Hepatic stellate cell (primary cell): ENCODE measurements at regions not wholly inside any gene's neighbourhood (a gene's known extent, or its start where the extent isn't known, plus 50 kb on each side); places are given as distances from the start of the nearest gene placed in this dataset.

ENCODE experiments used
- DNase-seq: peaks from one replicate; pipeline ENCODE4 v3.0.0; 2011; ENCODE audit warnings: low spot score

DNA sequence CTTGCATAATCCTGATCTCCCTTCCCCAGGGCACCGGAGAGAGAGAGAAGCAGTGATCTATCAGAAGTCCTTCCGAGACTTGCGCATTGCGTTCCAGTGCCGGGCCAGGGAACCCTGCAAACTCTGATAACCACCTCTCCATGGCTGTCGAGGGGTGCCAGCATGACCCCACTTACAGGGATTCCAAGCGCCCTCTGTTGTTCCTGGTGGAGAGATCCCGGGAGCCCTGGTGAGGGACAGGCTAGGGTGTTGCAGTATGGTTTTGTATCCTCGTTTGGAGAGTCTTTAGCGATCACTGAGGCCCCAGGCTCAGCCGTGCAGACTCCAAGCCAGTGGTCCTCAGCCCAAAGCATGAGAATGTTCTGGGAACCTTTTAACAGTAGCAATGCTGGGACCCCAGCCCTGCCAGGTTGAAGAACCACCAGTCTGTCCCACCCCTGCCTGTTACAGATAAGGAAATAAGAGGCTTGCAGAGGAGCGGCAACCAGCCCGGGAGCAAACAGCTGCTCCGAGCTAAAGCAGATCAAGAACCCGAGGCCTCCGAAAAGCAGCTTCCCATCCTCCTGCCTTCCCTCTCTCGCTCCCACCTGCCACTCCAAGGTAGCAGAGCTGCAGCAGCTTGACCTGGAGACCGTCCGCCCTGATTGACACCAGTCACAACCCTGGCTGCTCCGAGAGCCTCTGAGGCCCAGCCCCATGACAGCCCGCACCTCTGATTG is 150.3 kb upstream of the RPL38 start:
- DNase-seq = no peak

DNA sequence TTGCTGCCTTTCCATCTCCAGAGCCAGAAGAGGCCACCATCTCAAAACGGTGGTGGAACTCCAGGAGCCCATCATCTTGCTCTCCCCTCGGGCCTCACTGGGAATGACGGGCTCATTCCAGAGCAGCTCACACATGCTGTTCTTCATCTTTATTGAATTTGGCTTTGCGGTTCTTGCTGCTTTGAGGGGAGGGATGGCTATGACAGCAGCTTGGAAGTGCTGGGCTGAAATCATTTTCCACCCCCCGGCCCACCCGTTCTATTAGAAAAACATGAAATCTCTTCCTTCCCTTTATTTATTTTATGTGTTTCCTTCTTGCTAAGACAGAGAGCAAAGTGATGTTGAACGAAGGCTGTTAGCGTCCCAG is 149.8 kb upstream of the RPL38 start:
- no peak for DNase-seq

GRCh38 chr17:74054249-74054648 is 149.2 kb upstream of the RPL38 start:
- no peak for DNase-seq

- DNase-seq = no peak
Observed at GRCh38 chr17:74055508-74056160, 147.8 kb upstream of the RPL38 start.

DNA sequence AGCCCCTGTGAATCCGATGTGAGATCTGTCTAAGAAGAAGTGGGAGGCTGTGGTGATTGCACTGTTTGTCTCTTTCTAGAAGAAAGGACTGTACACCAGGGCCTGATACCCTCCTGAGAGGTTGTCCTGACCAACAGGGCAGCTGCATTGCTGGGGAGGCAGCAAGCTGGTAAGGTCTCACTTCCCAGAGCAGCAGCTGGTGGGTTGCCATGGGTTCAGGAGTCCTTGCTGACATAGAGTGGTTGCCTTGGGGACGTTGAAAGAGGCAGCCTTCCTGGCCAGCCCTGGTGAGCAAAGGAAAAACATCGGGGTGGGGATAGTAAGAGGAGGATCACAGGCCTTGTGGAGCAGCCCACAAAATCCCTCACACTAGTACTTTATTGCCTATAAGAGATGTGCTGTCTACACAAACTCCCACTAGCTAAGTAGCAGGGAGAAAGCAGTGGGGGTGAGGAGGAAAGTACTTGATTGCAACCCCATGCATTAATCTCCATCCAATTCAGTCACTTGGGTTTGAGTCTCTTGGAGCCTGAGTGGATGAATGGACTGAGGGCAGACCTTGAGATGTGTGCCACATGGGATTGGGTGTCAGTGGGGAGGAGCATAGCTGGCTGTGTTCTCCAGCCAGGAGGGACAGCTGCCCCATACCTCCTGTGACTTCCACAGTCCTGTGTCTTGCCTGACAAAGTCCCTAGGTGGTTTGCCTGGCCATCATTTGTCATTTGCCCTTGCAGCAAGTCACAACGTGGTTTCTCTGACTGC is 143.8 kb upstream of the RPL38 start:
- DNase-seq = no peak

DNA sequence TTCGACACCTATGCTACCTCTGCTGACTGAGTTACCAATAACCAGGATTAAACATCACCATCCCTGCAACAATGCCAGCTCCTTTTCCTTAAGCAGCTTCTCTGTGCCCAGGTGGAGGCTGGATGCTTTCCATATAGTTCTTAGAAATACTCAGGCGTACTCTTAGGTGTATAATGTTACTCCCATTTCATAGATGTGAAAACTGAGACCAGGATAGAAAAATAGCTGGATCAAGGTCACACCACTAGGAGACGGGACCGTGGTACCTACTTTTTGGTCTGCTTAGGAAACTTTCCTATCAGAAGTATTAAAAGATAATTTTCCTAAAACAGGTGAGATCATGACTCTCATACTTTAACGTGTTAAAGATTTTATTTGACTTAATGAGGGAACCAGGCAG is 141.7 kb upstream of the RPL38 start:
- DNase-seq = no peak

DNA sequence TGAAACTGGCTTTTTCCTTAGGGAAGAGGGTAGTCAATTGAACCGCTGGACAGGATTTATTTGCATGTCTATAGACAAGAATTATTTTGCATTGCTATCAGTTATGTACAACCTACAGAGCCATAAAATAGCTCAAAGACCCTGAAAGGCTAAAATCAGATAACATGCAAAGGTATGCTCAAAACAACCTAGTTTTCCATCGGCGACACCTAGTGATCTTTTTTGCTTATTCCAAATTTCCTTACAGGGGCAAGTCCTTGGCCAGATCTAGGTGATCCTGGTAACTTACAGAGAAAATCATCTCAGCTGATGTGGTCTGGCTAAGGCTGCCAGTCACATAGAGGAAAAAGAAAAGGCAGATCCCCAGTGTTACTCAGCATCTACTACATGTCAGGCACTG is 141.2 kb upstream of the RPL38 start:
- no peak for DNase-seq

GRCh38 chr17:74063439-74063838 is 140.0 kb upstream of the RPL38 start:
- DNase-seq = no peak

DNA sequence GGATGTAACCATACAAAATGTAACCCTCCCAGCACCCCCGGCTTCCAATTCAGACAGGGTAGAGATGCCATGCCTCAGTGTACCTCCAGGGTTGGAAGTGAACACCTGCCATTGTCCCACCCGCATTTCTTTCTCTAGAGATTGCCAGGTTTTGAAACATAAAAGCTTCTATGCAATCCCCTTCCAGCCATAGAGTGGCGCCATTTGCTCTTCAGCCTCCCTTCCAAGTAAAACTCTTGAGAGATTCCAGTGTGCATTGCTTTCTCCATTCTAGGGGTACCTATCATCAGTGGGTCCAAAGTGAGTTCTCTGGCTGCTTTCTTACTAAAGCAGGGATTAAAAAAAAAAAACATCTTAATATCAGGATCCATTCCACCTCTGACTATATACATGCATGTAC is 133.1 kb upstream of the RPL38 start:
- no peak for DNase-seq

GRCh38 chr17:74070998-74071679 is 132.3 kb upstream of the RPL38 start:
- DNase-seq = no peak

GRCh38 chr17:74072340-74072739 is 131.1 kb upstream of the RPL38 start:
- DNase-seq = no peak

GRCh38 chr17:74076446-74076845 is 127.0 kb upstream of the RPL38 start:
- no peak for DNase-seq

DNA sequence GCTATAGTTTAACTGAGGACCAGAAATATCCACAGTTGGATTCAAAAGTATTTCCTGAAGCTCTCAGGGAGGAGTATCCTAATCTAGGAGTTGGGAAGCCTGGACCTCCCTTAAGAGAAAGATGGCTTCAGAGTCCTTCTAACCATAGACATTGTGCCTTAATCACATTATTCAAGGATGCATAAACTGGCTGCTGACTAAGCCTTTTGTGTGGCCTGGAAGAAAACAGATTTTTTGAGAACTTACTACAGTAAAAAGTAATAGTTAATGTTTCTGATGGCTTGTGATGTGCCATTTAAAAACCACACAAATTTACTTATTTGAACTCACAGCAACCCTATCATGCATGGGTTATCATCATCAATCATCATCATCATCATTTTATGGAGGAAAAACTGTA is 126.2 kb upstream of the RPL38 start:
- no peak for DNase-seq

- no peak for DNase-seq
Observed at GRCh38 chr17:74078363-74078941, 125.0 kb upstream of the RPL38 start.

DNA sequence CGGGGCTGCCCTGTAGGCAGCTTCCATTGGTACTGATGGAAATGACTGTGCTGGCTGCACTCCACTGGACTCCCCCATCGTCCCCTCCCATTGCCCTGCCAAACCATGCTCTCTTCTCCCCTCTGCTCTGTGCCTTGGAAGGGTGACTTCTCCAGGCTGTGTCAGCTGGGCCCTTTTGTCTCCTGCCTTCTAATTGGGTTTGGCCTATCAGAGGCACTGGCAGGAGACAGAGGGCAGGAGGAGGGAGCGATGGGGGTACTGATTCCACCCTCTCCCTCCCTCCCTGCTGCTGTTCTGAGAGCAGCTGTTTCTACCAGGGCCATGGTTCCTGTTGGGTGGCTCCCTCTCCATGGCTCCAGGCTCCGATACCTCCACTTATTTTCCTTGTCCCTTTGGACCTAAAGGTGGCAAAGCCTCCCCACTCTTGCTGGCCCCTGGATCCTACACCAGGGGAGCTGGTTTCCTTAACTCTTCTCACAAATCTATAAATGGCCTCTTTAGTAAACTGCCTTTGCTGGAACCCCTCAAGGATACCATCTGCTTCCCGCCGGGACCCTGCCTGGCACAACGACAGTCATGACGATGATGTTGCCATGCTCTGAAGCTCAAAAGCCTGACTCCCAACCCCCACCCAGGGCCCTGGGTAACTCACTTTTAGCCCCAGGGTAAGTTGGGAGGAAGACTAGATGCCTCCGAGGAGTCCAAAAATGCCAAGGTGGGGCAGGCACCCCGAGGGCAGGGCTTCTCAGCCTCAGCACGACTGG is 123.8 kb upstream of the RPL38 start:
- DNase-seq = no peak

- DNase-seq = no peak
Observed at GRCh38 chr17:74080656-74081582, 122.6 kb upstream of the RPL38 start.

DNA sequence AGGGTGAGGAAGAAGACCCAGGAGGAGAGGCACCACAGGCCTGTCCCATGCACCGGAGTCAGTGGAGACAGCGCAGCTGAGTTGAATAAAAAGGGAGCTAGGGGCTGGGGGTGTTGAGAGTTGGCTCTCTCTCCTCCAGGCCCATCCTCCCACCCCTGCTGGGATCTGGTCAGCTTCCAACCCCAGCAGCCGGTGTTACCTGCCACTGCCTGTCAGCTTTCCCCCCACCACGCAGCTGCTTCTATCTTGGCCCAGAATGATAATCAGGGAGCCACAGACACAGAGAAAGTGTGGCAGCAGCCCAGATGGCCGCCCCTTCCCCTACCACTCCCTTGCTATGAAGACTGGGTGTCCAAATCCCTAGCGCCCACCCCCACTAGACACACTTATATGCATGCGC is 120.6 kb upstream of the RPL38 start:
- DNase-seq = no peak

GRCh38 chr17:74083321-74083720 is 120.2 kb upstream of the RPL38 start:
- DNase-seq = no peak

GRCh38 chr17:74085434-74085833 is 118.0 kb upstream of the RPL38 start:
- no peak for DNase-seq

DNA sequence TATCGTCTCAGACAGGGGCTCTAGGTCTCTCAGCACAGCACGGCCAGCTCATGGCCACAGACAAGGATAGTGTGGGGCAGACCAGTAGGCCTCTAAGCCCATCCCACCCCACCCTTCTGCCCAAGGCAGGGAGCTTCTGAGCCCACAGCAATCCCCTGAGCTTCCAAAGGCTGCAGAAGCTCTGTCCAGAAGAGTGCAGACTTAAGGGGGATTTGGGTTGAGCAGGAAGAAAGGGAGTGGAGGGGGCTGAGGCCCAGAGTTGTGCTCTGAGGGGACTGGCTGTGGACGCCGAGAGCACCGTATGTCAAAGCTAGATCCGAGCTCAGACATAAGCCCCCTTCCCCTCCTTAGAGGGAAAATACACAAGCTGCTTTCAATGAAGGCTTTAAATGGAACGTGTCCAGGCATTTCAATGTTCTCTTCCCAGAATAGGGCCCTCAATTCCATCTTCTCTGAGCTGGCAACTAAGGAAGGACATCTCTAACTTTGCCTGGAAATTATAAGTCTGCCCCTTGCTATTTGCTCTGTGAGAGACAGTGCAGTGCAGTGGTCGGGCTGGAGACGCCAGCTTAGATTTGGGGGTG is 116.4 kb upstream of the RPL38 start:
- no peak for DNase-seq
